ENCODE measurements at regions not wholly inside any gene's neighbourhood (a gene's known extent, or its start where the extent isn't known, plus 50 kb on each side); places are given as distances from the start of the nearest gene placed in this dataset.

- DNase-seq (ENCODE audit: low spot score) (no peak), ATAC-seq (ENCODE audit: low FRiP score) (no peak)
- TF ChIP-seq CTCF (IDR thresholded peaks at IDR 0.05) = no peak
Measured at GRCh38 chr6:165972139-165972802, 195.4 kb downstream of the TBXT start.

- no peak for TF ChIP-seq CTCF (IDR thresholded peaks at IDR 0.05)
- no peak for DNase-seq (ENCODE audit: low spot score)
- ATAC-seq (ENCODE audit: low FRiP score) = no peak
Measured at GRCh38 chr6:165971202-165971601, 196.4 kb downstream of the TBXT start.

- ATAC-seq (ENCODE audit: low FRiP score) (no peak), DNase-seq (ENCODE audit: low spot score) (no peak)
- no peak for TF ChIP-seq CTCF (IDR thresholded peaks at IDR 0.05)
Measured at GRCh38 chr6:165970001-165970400, 197.7 kb downstream of the TBXT start.

- no peak for TF ChIP-seq CTCF (IDR thresholded peaks at IDR 0.05)
- DNase-seq (ENCODE audit: low spot score) (no peak), ATAC-seq (ENCODE audit: low FRiP score) (no peak)
Measured at GRCh38 chr6:165969184-165969583, 198.5 kb downstream of the TBXT start.

- no peak for DNase-seq (ENCODE audit: low spot score)
- no peak for TF ChIP-seq CTCF (IDR thresholded peaks at IDR 0.05)
- ATAC-seq (ENCODE audit: low FRiP score) = no peak
Measured at GRCh38 chr6:165968408-165968807, 199.2 kb downstream of the TBXT start.

- no peak for ATAC-seq (ENCODE audit: low FRiP score)
- TF ChIP-seq CTCF (IDR thresholded peaks at IDR 0.05) = no peak
- no peak for DNase-seq (ENCODE audit: low spot score)
Measured at GRCh38 chr6:165967810-165968407, 199.7 kb downstream of the TBXT start.

GRCh38 chr6:165963750-165964149 is 203.9 kb downstream of the TBXT start:
- no peak for DNase-seq (ENCODE audit: low spot score)
- no peak for ATAC-seq (ENCODE audit: low FRiP score)
- TF ChIP-seq CTCF (IDR thresholded peaks at IDR 0.05) = no peak

Data from omental fat pad (tissue), 3 donors.